ENCODE measurements at regions not wholly inside any gene's neighbourhood (a gene's known extent, or its start where the extent isn't known, plus 50 kb on each side); places are given as distances from the start of the nearest gene placed in this dataset.

GRCh38 chr6:77403424-77403823 lies 59.9 kb downstream of the HTR1B start:
- no peak for DNase-seq

DNA sequence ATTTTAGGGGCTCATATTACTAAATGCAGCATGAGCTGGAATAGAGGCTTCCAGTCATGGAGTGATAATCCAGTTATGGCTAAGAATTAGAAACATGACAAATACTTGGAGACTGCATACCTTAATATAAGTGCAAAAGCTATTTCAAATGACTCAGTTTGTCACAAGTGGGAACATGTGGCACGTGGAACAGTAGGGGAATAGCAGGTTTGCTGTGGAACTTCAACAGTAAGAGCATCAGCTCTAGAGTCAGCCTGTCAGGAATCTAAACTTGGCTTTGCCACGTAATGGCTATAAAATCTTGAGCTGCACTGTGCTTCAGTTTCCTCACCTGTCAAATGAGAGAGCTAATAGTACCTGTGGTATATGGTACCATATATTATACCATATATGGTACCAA lies 62.1 kb downstream of the HTR1B start:
- DNase-seq, result no peak

- no peak for DNase-seq
Measured at GRCh38 chr6:77397561-77397960, 65.7 kb downstream of the HTR1B start.

- no peak for DNase-seq
Measured at GRCh38 chr6:77389402-77389801, 73.9 kb downstream of the HTR1B start.

DNA sequence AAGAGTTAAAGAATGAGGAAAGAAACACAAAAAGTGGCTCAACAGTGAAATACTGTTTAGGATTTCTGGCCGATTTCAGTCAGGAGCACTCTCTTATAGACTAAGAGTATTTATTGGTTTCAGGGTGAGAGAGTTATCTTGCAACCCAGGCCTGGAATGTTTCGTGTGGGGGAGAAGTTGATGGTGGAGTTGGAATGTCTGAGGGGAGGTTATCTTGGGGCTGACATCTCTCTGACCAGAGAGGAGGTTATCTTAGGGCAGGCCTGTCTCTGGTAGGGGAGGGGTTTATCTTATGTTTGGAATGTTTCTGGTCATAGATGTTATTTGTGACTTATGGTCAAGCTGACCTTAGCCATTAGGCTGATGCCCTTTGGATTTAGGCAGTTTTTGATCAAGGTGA lies 80.3 kb downstream of the HTR1B start:
- DNase-seq, result peak; percentile 93

GRCh38 chr6:77373955-77374354 lies 89.3 kb downstream of the HTR1B start:
- peak; percentile 72 for DNase-seq

DNA sequence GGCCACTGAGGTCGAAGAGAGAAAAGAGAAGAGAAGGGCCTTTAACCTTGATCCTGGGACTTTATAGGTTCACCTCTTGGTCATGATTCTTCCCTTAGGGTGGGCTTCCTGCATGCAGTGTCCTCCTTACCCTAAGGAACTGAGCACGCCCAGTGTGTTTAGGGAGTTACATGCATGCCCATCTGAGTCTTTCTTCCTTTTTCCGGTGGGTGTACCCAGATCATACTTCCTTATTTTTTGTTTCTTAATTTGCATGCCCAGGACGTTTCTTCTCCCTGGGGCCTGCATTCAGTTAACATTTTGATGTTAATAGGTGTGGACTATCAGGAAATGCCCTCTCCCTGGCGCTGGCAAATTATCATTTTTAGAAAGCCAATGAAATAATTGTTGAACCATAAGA lies 91.5 kb downstream of the HTR1B start:
- peak; percentile 81 for DNase-seq

GRCh38 chr6:77368660-77369313 lies 94.5 kb downstream of the HTR1B start:
- DNase-seq, result no peak

DNA sequence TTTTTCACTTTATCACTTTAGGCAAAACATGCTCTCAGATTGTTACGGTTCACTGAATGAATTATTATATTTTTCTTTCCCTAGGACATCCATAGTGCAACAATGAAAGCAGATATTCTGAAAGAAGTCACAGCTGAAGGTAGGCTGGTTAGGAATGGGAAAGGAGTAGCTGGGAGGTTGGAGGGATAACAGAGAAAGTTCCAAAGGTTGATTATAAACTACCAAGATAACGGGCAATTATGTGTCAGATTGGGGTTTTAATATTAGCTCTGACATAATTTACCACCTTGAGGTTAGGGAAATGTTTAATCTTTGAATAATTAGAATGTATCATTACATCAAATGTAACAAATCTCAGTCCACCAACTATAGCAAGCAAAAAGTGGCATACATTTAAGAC lies 96.5 kb downstream of the HTR1B start:
- DNase-seq, result no peak

GRCh38 chr6:77363702-77364101 lies 99.6 kb downstream of the HTR1B start:
- no peak for DNase-seq

- DNase-seq, result no peak
Measured at GRCh38 chr6:77362055-77362454, 101.2 kb downstream of the HTR1B start.

- peak; percentile 25 for DNase-seq
Measured at GRCh38 chr6:77361018-77361417, 102.3 kb downstream of the HTR1B start.

- no peak for DNase-seq
Measured at GRCh38 chr6:77356821-77357220, 106.5 kb downstream of the HTR1B start.

DNA sequence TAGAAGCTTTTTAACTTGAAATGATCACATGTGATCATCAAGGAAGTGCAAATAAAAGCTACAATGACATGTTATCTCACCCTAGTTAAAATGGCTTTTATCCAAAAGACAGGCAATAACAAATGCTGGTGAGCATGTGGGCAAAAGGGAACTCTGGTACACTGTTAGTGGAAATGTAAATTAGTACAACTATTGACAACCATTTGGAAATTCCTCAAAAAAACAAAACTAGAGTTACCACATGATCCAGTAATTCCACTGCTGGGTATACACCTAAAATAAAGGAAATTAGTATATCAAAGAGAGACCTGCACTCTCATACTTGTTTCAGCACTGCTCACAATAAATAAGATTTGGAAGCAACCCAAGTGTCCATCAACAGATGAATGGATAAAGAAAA lies 108.7 kb downstream of the HTR1B start:
- no peak for DNase-seq

GRCh38 chr6:77353129-77353528 lies 110.2 kb downstream of the HTR1B start:
- no peak for DNase-seq

GRCh38 chr6:77341058-77341986 lies 122.0 kb downstream of the HTR1B start:
- DNase-seq, result peak; percentile 92

GRCh38 chr6:77340331-77340730 lies 123.0 kb downstream of the HTR1B start:
- DNase-seq, result no peak

- no peak for DNase-seq
Measured at GRCh38 chr6:77339926-77340325, 123.4 kb downstream of the HTR1B start.

DNA sequence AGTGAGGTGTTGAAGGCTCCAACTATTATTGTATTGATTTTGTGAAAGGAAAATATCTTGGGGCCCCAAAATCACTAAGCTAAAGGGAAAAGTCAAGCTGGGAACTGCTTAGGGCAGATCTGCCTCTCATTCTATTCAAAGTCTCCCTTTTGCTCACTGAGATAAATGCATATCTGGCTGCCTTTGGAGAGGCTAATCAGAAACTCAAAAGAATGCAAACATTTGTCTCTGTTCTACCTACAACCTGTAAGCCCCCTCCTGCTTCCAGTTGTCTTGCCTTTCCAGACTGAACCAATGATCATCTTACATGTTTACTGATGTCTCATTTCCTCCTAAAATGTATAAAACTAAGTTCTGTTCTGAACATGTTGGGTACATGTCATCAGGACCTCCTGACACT lies 125.9 kb downstream of the HTR1B start:
- DNase-seq, result no peak

DNA sequence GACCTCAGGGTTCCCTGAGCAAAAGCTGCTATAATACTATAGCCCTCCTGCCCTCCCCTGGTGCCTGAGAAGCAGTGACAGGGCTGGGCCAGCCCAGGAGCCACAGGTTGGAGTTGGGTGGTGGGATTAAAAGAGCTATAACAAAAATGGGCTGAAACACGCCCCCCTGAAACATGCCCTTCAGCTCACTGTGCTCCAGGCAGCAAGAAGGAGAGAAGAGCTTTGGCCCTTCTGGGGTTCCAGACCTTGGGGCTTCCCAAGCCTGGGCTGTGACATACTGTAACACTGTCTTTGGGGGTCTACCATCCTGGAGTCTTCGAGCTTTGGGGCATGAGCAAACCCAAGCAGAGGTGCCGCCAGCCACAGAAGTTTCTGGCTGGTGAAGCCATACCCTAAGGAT lies 129.2 kb downstream of the HTR1B start:
- no peak for DNase-seq

- no peak for DNase-seq
Measured at GRCh38 chr6:77332915-77333623, 130.2 kb downstream of the HTR1B start.

DNA sequence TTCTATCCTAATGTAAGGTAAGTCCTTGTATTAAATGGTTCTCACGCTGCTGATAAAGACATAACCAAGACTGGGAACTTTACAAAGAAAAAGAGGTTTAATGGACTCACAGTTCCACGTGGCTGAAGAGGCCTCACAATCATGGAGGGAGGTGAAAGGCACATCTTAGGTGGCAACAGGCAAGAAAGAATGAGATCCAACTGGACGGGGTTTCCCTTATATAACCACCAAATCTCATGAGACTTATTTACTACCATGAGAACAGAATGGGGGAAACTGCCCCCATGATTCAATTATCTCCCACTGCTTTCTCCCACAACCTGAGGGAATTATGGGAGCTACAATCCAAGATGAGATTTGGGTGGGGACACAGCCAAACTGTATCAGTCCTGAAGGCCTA lies 136.6 kb downstream of the HTR1B start:
- no peak for DNase-seq

DNA sequence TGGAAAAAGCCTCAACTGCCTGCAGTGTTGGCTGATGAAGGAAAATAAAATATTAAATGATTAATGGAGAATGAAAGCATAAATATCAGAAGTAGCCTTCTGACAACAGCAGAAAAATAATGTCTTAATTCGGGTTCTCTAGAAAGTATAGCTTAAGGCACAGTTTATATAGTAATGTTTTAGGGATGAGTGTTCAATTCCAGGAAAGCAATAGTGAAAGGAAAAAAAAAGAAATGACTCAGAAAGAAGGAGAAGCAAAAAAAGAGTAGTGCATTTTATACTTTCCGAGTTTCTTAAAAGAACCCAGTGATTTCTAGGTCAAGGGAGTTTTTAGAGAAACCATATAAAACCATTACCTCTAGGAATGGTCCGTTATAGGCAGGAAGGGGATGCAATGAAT lies 137.3 kb downstream of the HTR1B start:
- DNase-seq, result no peak

GRCh38 chr6:77324866-77325265 lies 138.4 kb downstream of the HTR1B start:
- DNase-seq, result no peak

Measured in OCI-M1 (cell line).